Stimulated activated CD4-positive, alpha-beta T cell treated with anti-CD3 and anti-CD28 coated beads, Interleukin-1b, Interleukin-23, amount 100 ng/mL, for 24 hours (primary cell): ENCODE measurements at regions not wholly inside any gene's neighbourhood (a gene's known extent, or its start where the extent isn't known, plus 50 kb on each side); places are given as distances from the start of the nearest gene placed in this dataset.

Source experiments
- DNase-seq, 4 experiments: peaks; one replicate each; pipeline ENCODE4 v3.0.0-alpha.2; 2020; ENCODE audit warnings: low read depth in 4 of 4, low spot score in 1 of 4

DNA sequence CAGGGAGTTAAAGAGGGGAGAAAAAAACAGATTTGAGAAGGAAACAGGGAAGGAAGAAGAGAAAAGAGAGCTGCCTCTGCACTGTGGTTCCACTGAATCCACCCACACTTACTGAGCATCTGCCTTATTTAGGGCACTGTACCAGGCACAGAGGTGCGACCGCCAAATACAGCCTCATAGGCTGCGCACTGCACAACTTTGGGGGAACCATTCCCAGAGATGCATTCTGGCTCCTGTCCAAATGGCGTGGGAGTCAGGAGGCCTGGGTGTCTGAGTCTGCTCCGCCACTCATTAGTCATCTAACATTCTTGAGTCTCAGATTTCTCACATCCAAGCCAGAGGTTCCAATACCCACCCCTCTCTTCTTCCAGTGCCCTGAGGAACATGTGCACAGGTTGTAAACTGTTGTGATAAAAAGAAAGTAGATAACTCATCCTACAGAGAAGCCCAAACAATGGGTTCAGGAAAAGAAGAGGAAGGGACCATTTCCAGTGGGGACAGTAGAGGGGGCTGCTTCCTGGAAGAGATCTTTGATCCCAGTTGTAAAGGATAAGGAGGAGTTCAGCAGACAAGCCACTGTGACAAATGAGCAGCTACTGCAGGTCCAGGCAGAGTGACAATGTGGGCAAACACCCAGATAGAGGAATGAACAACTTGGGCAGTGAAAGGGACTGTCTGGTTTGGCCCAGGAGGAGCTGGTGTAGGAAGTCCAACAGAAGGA is 254.6 kb downstream of the UACA start:
- DNase-seq = peak in 2 of 4 experiments; percentile 30 to 41

- no peak for DNase-seq
Measured at GRCh38 chr15:70507772-70508371, 255.5 kb downstream of the UACA start.

DNA sequence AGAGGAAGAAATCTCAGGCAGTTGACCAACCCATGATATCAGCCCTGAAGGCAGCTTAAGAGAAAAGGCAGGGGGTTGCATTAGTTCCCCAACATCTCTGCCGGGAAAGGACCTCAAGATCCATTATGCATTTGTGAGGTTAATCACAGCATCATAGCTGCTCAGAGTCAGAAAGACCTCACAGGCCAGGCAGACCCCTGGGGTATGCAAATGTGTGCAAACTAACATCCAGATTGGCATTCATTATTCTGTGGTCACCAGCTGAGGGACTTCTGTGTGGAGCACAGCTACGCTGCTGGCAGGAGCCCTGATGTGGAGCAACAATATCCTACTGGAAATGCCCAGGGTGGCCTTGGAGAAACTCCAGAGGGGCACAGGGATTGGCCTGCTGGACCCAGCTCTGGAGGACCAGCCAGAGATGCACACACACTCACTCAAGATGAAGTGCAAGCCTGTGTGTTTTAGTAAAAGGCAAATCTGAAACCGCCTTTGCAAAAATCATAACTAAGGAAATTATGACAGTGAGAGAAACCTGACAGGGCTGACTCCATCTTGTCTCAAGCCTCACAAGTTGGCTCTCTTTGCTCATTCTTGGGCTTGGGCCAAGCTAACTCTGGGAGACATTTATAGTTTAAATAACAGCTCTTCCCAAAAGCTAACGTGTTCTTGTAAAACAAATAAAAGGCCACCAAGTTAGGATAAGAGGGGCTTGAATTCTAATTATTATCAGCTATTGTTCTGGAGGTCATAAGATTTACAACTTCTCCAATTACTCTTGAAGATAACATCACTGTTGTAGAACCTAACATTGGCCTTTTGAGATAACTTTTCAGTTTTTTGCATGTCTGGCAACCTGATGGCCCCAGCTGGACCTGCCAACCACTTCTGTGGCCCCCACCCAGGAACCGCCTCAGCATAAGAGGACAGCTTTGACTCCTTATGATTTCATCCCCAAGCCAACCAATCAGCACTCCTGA is 257.1 kb downstream of the UACA start:
- no peak for DNase-seq

- no peak for DNase-seq
Measured at GRCh38 chr15:70505411-70505919, 257.9 kb downstream of the UACA start.

DNA sequence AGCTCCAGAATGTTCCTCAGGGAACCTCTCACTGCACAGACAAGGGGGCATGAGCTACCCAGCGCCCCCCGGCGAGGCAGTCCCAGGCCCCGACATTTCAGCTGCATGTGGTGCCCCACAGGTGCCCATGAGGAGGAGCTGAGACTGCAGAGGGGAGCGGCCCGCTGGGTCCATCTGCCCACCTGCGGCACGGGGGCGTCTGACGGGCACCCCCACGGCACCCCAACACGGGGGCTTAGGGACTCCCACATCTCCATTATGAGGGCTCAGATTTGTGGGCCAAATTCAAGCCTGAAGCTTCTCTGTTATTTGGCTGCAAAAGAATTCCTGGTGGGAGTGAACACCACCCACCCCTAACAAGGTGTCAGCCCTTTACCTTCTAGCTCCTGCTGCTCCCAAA is 258.4 kb downstream of the UACA start:
- DNase-seq = no peak

DNA sequence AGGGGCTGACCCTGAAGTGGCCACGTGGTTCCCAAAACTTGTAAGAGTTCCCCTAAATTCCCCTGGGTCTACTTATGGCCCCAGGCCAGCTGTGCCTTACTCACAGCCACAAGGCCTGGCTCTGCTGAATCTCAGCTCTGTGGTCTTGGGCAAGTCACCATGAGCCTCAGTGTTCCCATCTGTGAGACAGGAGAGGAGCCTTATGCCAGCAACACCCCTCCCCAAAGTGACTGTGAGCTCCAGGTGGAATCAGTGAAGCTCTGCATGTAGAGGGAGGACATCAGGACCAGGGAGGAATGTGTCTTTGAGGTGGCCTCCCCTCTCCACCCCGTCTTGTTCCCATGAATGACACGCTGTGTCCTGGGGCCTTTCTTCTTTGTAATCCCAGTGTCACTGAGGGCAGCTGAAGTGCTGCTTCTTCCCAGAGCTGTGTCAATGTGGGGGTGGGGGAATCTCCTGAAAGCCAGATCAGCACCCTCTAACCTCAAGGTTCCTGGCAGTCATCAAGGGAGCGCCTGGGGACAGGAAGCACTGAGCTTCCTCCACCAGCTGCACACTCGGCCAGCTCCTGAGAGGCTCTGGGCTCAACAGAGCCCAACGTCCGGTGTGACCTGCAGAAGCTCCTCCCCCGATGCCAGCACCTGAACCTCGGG is 258.9 kb downstream of the UACA start:
- peak in 1 of 4 experiments; percentile 39 for DNase-seq

DNA sequence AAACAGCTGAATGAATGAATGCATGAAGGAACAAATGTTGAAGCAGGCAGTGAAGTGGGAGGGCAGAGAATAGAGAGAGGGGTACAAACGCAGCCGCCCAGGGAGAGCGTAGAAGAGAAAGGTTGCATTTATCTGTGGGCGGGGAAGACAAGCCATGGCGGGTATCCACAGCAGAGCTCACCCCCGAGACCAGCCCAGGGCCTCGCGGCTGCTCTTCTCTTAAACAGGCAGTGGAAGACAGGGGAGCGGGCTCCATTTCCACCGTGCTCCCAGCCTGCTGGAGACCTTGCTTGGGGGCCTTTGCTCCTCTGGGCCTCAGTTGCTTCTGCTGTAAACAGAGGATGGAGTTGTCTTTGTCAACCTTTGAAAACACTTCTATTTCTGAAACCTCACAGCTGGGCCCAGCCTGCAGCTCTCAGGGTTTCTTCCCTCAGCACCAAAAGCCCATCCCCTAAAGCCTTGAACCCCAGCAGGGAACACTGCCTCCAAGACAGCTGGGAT is 259.5 kb downstream of the UACA start:
- no peak for DNase-seq

DNA sequence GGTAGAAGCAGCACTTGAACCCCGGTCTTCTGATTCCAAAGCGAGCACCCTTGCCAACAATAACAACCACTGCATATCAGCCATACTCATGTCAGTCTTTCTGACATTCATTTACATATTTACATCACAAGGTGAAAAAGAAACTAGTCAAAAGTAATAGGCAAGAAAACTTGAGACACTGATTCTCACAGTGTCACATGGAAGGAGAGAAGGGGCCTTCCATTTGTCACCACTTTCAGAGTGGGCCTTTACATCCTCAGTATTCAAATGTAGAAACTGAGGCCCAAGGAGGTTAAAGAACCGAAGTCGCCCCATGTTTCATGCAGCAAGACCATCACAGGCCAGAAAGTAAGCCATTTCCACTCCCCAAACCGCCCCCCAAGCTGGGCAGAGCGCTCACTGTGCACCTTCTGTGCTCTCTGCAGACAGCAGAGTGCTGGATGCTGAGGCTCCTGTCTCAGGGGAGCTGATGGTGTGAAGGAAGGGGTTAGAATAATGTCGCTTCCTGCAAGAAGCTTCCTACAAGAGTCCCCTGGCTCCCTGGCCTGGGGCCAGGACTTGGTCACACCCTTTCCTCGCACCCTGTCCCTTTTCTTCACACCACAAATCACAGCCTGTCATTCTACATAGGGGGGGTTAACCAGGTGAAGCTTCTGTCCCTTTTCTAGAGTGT is 260.1 kb downstream of the UACA start:
- no peak for DNase-seq

- DNase-seq = no peak
Measured at GRCh38 chr15:70502529-70502928, 260.8 kb downstream of the UACA start.

- no peak for DNase-seq
Measured at GRCh38 chr15:70501849-70502248, 261.5 kb downstream of the UACA start.

DNA sequence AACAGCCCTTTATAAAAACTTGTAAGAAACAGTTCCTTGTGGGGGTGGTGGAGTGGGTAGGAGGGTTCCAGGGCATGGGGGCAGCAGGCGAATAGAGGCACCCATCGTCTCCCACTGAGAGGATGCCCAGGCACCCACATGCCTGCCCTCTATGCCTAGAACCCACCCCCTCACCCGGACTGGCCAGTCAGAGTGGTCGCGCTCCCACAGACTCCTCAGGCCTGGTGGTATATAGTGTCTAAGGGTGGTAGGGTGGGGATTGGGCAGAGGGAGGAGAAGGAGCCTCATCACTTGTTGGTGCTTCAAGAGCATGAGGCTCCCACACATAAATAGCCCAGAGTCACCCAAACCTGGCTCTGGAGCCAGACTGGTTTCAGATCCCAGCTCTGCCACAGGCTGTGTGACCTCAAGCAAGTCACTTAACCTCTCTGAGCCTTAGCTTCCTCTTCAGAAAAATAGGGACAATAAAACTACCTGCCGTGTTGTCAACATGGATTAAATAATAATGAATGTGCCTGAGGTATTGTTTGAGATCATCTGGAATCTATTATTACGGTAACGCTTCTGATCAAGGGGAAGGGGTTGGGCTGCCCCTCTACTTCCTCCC is 262.1 kb downstream of the UACA start:
- no peak for DNase-seq

GRCh38 chr15:70499791-70500190 is 263.6 kb downstream of the UACA start:
- no peak for DNase-seq

DNA sequence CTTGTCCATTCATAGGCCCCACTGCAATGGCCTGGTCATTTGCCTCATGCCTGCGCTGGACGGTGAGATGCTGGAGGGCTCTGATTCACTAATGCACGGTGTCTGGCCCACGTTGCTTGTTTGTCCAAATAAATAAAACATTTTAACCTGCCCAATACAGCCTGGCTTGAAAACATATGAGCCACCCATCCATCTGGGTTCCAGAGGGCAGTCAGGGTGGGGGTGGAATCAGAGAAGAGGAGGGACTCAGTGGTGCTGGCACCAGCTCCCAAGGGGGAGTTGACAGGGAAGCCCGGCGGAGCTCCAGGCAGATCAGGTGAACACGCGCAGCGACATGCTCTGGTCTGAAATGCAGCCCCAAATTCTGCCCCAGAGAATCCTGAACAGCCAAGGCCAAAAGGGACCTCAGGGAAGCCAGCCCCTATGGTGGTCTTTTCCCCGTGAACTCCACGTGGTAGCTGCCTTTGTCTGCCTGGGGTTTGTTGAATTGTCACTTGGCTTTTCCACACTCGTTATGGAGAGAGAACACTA is 265.2 kb downstream of the UACA start:
- DNase-seq = no peak

GRCh38 chr15:70497661-70498060 is 265.7 kb downstream of the UACA start:
- no peak for DNase-seq

DNA sequence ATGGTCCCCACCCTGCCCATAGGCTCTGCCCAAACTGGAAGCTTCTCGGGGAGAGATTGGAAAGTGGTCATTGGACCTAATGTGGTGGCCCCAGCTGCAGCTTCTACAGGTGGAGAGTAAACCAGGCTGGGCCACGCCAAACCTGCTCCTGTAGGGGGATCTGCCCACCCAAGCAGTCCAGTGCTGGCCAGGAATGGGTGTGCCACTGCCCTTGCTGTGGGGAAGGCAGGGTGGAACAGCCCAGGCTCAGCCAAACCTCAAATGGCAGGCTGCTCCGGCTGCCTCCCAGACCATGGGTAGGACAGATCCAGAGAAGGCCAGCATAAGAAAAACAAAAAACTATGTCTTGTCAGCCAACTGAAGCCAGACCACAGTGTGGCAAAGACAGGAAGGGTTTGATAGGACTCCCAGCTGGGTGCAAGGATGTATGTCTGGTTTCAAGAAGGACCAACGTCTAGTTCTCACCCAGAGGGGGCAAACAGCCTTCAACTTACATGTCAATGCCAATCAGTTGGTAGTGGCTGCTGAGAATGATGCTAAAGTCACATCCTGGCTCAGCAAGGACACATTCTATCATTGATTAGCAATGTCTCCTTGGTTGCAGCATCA is 267.3 kb downstream of the UACA start:
- no peak for DNase-seq

DNA sequence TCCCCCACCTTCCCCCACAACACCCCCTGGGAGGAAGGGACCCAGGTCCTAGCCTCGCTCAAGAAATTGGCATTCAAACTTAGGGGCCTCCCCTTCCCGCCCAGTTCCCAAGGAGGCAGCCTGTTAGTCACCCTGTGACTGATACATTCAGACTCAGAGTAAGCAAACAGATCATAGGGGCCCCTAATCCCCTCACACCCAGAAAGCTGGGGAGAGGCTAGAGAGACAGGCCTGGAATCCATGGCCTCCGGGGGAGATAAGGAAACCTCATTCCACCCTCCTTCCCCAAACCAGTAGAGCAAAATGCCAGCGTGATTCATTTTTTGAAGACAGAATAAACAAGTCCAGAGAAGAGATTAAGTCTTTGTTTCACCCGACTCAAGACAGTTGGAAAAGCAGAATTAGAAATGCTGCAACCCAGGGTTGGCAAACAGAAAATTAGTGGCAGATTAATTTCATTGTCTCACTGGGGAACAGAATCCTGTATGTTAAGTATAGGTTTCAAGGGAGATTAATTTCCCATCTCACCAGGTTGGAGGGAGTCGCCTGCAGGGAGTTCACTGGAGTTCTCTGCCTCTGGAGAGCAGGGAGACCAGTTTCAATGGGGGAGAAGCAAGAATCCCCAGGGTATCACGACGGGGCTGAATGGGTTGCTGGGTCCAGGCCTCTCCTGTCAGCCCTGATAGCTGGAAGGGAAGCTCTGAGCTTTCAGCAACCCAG is 268.3 kb downstream of the UACA start:
- peak in 2 of 4 experiments; percentile 38 to 45 for DNase-seq

DNA sequence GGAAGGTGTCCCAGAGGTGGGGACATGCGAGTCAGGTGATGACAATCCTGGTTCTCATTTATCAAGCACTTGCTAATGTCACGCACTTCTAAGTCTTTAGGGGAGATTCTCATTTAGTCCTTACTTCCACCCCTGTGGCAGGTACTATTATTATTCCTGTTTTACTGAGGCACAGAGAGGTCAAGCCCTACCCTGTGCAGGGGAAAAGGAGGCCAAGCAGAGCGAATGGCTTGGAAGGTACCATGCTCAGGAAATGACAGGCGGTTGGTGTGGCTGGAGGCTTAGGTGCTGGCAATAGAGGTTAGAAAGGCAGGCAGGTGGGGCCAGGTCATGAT is 268.9 kb downstream of the UACA start:
- no peak for DNase-seq

- no peak for DNase-seq
Measured at GRCh38 chr15:70493787-70494516, 269.4 kb downstream of the UACA start.
